MM.1S (cell line): ENCODE measurements at regions not wholly inside any gene's neighbourhood (a gene's known extent, or its start where the extent isn't known, plus 50 kb on each side); places are given as distances from the start of the nearest gene placed in this dataset.

Source experiments
- EZH2 ChIP-seq: fragments of 300-600 bp; sonication (generic); optimal IDR thresholded peaks from 2 replicates; pipeline ENCODE3; 2017; ENCODE audit warnings: low read depth, mild to moderate bottlenecking, antibody characterized with exemption, low read length, mixed read lengths
- EZH2phosphoT487 ChIP-seq: fragments of 300-600 bp; sonication (generic); IDR thresholded peaks from 2 replicates; pipeline ENCODE4 v1.6.1; 2018; ENCODE audit warnings: antibody characterized with exemption, low read length
- TF ChIP-seq, protein P1 (sequence below): fragments of 300-600 bp; sonication (generic); IDR thresholded peaks from 2 replicates; pipeline ENCODE4 v1.5.1; 2016; ENCODE audit warnings: antibody characterized with exemption, low read length, mixed read lengths

DNA sequence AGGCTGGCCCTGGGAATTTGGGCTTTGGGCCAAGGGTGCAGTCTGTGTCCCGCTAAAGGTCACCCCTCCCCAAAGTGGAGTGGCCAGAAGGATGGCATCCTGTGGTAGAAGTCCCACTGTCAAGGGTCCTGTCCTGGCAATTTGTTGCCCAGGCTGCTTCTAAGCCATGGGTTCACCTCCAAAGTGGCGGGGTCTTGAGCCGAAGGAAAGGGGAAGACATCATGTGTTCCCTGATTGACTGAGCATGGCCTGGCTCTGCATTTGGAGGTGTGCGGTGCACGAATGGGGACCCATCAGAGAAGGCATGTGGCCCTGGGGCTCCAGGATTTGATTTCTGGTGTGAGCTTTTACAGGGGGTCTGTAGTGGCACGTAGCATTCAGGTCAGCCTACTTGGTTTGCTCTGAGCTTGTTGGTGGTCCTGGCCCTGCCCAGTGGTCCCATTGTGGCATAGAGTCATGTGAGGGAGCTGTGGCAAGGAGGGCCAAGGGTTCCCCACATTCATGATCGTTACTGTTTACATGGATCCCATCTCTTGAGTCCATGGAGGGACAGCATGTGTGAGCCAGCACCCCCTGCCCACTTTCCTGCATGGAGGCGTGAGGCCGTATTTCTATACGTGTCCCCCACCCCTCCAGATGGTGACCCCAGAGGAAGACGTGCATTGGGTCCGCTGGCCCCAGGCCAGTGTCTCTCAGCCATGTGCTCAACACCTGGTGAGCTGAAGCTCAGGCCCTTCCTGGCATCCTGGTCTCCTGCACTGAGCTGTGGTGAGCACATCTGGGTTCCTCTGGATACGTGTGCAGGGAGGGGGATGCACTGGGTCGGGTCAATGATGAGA is 225.1 kb downstream of the SNRPN start:
- TF ChIP-seq, protein P1, sequence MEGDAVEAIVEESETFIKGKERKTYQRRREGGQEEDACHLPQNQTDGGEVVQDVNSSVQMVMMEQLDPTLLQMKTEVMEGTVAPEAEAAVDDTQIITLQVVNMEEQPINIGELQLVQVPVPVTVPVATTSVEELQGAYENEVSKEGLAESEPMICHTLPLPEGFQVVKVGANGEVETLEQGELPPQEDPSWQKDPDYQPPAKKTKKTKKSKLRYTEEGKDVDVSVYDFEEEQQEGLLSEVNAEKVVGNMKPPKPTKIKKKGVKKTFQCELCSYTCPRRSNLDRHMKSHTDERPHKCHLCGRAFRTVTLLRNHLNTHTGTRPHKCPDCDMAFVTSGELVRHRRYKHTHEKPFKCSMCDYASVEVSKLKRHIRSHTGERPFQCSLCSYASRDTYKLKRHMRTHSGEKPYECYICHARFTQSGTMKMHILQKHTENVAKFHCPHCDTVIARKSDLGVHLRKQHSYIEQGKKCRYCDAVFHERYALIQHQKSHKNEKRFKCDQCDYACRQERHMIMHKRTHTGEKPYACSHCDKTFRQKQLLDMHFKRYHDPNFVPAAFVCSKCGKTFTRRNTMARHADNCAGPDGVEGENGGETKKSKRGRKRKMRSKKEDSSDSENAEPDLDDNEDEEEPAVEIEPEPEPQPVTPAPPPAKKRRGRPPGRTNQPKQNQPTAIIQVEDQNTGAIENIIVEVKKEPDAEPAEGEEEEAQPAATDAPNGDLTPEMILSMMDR = no peak
- TF ChIP-seq EZH2phosphoT487 (no peak), EZH2 (no peak)
